HG02943 (cell line): ENCODE measurements at regions not wholly inside any gene's neighbourhood (a gene's known extent, or its start where the extent isn't known, plus 50 kb on each side); places are given as distances from the start of the nearest gene placed in this dataset.
"Not testable (repeated sequence)": the region's sequence is repeated elsewhere in the genome, so short reads cannot be mapped to it uniquely, and the experiment has no call there.

ENCODE experiments used
- ATAC-seq: cut with Tn5 transposase; IDR thresholded peaks from one replicate; pipeline ENCODE4 v1.9.1; 2021; ENCODE audit warnings: mild to moderate bottlenecking, low read depth, moderate library complexity; ENCODE audit not compliant: unreplicated experiment

- not testable (repeated sequence) for ATAC-seq
Observed at GRCh38 chr22:49698616-49699015, 129.1 kb downstream of the BRD1 start.

GRCh38 chr22:49697047-49697446 lies 130.6 kb downstream of the BRD1 start:
- no peak for ATAC-seq

DNA sequence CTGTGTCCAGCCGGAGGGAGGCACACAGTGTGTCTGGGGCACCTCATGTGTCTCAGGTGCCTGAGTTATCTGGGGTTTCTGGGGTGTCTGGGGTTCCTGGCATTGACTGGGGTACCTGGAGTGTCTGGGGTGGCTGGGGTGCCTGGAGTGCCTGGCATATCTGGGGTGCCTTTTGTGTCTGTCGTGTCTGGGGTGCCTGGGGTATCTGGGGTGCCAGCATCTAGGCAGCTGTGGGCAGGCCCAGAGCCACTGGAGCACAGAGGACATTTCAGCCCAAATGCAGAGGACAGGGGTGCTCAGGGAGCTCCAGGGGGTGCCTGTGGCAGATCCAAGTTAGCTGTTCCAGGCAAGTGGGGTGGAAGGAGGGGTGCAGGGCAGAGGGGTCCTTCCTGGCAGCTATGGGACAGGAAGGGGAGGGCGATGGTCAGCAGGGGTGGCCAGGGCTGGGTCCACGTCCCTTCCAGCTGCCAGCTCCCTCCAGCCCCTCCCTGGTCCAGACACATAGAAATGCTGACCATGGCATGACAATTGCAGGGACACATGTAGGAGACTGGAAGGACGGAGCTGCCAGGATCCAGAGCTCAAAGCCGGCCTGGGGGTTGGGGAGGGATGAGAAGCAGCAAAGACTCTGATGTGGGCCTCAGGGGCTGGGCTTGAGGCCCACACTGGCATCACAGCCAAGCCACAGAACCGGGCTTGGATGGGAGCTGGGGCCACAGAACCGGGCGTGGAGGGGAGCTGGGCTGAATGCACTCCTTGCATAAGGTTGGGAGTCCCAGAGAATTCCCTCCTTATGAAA lies 133.0 kb downstream of the BRD1 start:
- ATAC-seq: no peak

DNA sequence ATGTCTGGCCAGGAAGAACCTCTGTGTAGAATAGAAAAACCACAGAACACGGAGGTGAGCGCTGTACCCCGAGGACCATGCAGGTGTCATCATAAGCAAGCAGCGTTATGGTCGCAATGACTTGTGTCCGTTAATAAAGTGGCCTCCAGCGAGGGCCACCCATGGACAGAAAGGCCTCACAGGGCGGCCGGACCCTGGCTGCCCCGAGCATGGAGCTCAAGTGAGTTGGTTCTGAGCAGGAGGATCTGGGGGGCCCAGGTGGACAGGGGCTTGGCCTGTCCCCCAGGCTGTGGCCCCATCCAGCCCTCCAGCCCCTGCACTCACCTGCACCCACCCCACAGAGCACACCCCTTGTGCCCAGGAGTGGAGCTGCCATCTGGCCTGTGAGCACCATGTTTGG lies 133.8 kb downstream of the BRD1 start:
- no peak for ATAC-seq

GRCh38 chr22:49693416-49693815 lies 134.3 kb downstream of the BRD1 start:
- ATAC-seq: no peak

GRCh38 chr22:49692499-49693225 lies 135.0 kb downstream of the BRD1 start:
- no peak for ATAC-seq

GRCh38 chr22:49691256-49691655 lies 136.4 kb downstream of the BRD1 start:
- ATAC-seq: no peak

GRCh38 chr22:49690454-49690853 lies 137.2 kb downstream of the BRD1 start:
- no peak for ATAC-seq

DNA sequence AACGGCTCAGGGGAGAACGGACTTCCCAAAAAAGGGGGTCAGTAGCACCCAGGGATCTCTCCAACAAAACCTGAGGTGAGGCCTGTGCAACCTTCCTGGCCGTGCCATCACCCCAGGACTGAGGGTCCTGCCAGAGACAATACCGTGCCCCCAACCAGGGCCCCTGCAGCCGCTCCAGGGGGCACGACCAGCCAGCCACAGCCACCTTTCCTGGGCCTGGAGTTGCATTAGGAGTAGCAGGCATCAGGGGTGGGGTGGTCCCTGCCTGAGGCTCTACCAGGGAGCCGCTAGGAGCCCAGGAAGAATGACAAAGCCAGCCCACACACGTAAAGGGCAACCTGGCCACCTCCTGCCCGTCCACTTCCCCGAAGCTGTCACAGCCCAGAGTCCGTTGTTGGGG lies 137.8 kb downstream of the BRD1 start:
- ATAC-seq: no peak

GRCh38 chr22:49689255-49689770 lies 138.4 kb downstream of the BRD1 start:
- ATAC-seq: no peak

- no peak for ATAC-seq
Observed at GRCh38 chr22:49688516-49689254, 139.0 kb downstream of the BRD1 start.

GRCh38 chr22:49687786-49688515 lies 139.7 kb downstream of the BRD1 start:
- ATAC-seq: no peak

DNA sequence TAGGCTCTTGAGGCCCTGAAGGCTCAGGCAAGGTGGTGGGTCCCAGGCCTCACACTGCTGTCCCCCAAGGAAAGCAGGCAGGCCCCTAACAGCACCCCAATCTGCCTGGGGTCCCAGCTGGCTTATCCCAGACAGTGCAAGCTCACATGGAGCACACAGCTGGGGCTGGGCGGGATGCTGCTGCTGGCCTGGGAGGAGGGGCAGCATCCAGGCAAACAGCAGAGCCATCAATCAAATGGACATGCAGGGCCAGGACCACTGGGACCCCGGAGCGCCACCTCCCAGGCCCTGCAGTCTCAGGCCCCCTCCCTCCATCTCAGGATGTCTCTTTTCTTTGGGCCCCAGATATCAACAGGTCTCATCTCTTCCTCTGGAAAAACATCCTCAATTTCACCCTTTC lies 140.3 kb downstream of the BRD1 start:
- no peak for ATAC-seq

- ATAC-seq: no peak
Observed at GRCh38 chr22:49686495-49687219, 141.0 kb downstream of the BRD1 start.

DNA sequence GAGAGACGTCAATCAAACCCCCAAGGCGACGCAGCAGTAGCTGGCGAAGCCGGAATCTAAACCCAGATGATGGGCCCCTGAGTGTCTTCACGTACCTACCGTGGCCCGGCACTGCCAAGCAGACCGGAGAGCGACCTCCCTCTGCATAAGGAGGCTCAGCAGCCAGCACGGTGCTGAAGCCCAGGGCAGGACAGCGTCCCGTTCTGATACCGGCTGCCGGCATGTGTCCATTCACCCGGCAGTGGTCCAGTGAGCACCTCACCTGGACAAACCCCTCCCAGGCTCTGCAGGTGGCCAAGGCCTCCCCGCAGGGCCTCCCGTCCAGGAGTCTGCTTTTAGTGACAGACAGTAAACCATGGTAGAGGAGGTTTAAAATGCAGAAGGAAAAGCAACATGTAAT lies 142.0 kb downstream of the BRD1 start:
- no peak for ATAC-seq

DNA sequence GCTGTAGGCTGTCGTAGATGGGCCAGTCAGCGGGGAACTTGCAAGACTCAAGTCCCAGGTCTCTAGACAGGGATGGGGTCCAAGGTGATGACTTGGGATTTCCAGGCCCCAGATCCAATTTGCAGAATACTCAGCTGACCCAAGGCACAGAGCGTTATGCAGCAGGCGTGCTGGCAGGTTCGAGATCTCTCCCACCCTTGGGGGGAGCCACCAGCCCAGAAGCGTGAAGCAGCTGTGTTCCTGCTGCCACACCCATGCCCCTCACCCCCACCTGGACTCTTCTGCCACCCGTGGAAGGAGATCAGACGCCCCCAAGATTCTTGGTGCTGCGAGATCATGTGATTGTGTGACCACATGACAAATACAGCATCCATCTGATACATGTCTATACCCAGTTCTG lies 142.6 kb downstream of the BRD1 start:
- ATAC-seq: no peak

DNA sequence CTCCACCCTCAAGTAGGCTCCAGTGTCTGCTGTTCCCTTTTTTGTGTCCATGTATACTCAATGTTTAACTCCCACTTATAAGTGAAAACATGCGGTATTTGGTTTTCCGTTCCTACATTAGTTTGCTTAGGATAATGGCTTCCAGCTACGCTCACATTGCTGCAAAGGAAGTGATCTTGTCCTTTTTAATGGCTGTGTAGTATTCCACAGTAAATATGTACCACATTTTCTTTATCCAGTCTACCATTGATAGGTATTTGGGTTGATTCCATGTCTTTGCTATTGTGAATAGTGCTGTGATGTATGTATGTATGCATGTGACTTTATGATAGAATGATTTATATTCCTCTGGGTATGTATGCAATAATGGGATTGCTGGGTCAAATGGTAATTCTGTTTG lies 144.6 kb downstream of the BRD1 start:
- no peak for ATAC-seq

GRCh38 chr22:49680819-49681218 lies 146.9 kb downstream of the BRD1 start:
- not testable (repeated sequence) for ATAC-seq

DNA sequence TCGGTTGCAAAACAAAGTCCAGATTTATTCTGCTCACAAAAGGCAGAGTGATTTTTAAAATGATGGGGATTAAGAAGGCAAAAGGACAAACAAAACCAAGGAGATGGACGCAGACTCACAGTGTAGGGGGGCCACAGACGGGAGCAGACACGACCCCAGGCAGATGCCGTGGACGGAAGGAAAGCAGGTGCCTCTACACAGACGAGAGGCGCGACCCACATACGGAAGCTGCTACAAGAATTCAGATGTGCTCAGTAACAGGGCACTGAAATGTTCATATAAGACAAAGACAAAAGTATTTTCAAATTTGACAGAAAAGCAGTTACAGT lies 148.9 kb downstream of the BRD1 start:
- ATAC-seq: no peak
